Loucy (cell line): ENCODE measurements at regions not wholly inside any gene's neighbourhood (a gene's known extent, or its start where the extent isn't known, plus 50 kb on each side); places are given as distances from the start of the nearest gene placed in this dataset.

ENCODE experiments used
- H2AFZ ChIP-seq: fragments of 200-600 bp; sonication (generic); 2 replicates; pipeline ENCODE4 v1.6.0; 2016; ENCODE audit warnings: antibody characterized with exemption, mild to moderate bottlenecking, low read length, moderate library complexity
- H3F3A ChIP-seq: fragments of 200-600 bp; 2 replicates; pipeline ENCODE4 v1.6.0; 2016; ENCODE audit warnings: antibody characterized with exemption, low read depth, mild to moderate bottlenecking
- H3K27me3 ChIP-seq: fragments of 200-600 bp; sonication (generic); 2 replicates; pipeline ENCODE4 v1.6.1; 2014; ENCODE audit warnings: low read length, mild to moderate bottlenecking; ENCODE audit not compliant: insufficient read depth, poor library complexity, severe bottlenecking
- H3K36me3 ChIP-seq: fragments of 200-600 bp; sonication (generic); 2 replicates; pipeline ENCODE4 v1.6.1; 2016; ENCODE audit warnings: low read length; ENCODE audit not compliant: insufficient read depth
- H3K4me1 ChIP-seq: fragments of 200-600 bp; sonication (generic); 2 replicates; pipeline ENCODE4 v1.5.1; 2014; ENCODE audit warnings: low read length, mild to moderate bottlenecking; ENCODE audit not compliant: insufficient read depth, poor library complexity, severe bottlenecking
- H3K4me2 ChIP-seq: fragments of 200-600 bp; sonication (generic); 2 replicates; pipeline ENCODE4 v1.6.0; 2014; ENCODE audit warnings: antibody characterized with exemption, low read length, low read depth, mild to moderate bottlenecking; ENCODE audit not compliant: poor library complexity, severe bottlenecking
- H3K4me3 ChIP-seq: fragments of 200-600 bp; sonication (generic); 2 replicates; pipeline ENCODE4 v1.5.1; 2014; ENCODE audit warnings: low read length, mild to moderate bottlenecking, mixed read lengths; ENCODE audit not compliant: poor library complexity, severe bottlenecking
- H3K79me2 ChIP-seq: fragments of 200-600 bp; sonication (generic); 2 replicates; pipeline ENCODE4 v1.6.1; 2014; ENCODE audit warnings: low read length; ENCODE audit not compliant: insufficient read depth
- H3K9ac ChIP-seq: fragments of 200-600 bp; sonication (generic); 2 replicates; pipeline ENCODE4 v1.6.0; 2014; ENCODE audit warnings: mild to moderate bottlenecking, low read depth, low read length, moderate library complexity; ENCODE audit not compliant: poor library complexity, severe bottlenecking
- H3K9me2 ChIP-seq: fragments of 200-600 bp; sonication (generic); replicated peaks from 2 replicates; pipeline ENCODE4 v1.6.1; 2016; ENCODE audit warnings: low read depth, low read length, mixed read lengths
- H3K9me3 ChIP-seq: fragments of 200-600 bp; sonication (generic); 2 replicates; pipeline ENCODE4 v1.6.1; 2014; ENCODE audit warnings: mild to moderate bottlenecking, antibody characterized with exemption, low read length, low read depth; ENCODE audit not compliant: insufficient read depth
- H4K20me1 ChIP-seq: fragments of 200-600 bp; sonication (generic); 2 replicates; pipeline ENCODE4 v1.6.0; 2014; ENCODE audit warnings: antibody characterized with exemption, low read length, mild to moderate bottlenecking; ENCODE audit not compliant: insufficient read depth, poor library complexity, severe bottlenecking
- CTCF ChIP-seq: fragments of 200-600 bp; sonication (generic); conservative IDR thresholded peaks from 2 replicates; pipeline ENCODE4 v1.5.1; 2014; ENCODE audit warnings: mild to moderate bottlenecking, antibody characterized with exemption, low read length
- EZH2phosphoT487 ChIP-seq: fragments of 200-600 bp; IDR thresholded peaks from 2 replicates; pipeline ENCODE4 v1.6.1; 2018; ENCODE audit warnings: antibody characterized with exemption, mild to moderate bottlenecking, moderate library complexity, borderline replicate concordance

DNA sequence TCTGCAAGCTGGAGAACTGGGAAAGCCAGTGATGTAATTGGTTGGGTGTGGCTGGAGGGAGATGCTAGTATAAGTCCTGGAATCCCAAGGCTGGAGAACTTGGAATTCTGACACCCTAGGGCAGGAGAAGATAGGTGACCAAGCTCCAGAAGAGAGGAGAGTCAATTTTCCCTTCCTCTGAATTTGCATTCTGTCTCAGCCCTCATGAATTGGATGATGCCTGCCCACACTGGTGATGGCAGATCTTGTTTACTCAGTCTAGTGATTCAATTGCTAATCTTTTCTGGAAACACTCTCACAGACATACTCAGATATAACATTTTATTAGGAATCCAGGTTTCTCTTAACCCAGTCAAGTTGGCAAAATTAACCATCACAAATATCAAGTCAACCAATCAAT lies 287.2 kb downstream of the RDH14 start:
- Histone ChIP-seq H2AFZ (no peak overlapping the region), H3F3A (no peaks in the 10 kb centered on the region), H4K20me1 (no peaks in the 10 kb centered on the region), H3K79me2 (no peaks in the 10 kb centered on the region), H3K27me3 (no peaks in the 10 kb centered on the region), H3K9me3 (no peaks in the 10 kb centered on the region), H3K36me3 (no peaks in the 10 kb centered on the region), H3K4me1 (no peaks in the 10 kb centered on the region), H3K9ac (no peak overlapping the region), H3K4me2 (no peak overlapping the region), H3K4me3 (no peak overlapping the region), H3K9me2 (no peaks in the 10 kb centered on the region)
- TF ChIP-seq CTCF (no peak), EZH2phosphoT487 (no peak)

DNA sequence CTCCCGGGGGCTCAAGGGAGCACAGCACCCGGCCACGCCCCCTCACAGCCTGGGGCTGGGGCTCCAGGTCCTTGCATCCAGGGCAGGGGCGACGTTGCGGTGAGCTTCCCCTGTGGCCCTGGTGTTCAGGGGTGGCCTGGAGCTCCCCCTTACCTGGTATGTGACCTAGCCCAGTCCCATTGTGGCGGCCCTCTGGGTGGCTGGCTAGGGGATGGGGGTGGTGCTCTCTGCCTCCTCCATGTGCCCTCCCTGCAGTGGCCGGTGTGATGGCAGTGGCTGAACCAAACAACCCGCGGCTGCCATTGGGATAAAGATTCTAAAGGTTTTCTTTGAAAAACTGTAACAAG lies 288.3 kb downstream of the RDH14 start:
- H3K27me3 ChIP-seq: no peaks in the 10 kb centered on the region

DNA sequence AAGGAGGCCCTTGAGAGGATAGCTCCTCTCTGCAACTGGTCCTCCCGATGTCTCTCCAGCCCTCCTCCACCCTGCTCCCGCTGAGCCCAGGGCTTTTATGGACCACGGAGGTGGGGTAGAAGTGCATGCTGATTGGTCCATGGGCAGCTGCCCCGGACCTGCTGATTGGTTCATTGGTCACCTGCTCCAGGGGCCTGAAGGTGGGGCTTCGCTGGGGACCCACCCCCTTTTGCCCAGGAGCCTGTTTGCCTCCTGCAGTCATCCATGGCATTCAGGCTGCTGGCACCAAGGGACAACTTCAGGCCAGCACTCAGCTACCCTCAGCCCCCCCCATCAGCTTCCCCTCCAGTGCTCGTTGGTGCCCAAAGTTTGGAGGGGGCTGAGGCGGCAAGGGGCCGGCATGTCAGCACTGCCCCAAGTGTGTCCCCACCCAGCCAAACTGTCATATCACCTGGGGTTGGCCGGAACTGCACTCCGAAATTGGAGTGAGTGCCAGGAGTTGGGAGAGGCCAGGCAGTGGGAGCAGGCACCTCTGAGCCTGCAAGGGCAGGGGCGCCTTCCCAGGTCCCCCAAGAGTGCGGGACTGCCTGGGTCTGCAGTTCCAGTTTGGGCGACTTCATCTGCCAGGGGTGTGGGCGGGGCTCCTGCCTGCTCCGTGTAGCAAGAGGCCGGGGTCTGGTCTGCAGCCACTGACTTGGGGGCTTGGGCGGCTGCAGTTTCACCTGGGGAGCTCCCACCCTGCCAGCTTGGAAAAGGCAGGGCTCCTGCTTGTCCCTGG lies 288.9 kb downstream of the RDH14 start:
- TF ChIP-seq CTCF: no peak
- no peak for TF ChIP-seq EZH2phosphoT487
- Histone ChIP-seq H3K9me3 (no peaks in the 10 kb centered on the region), H3K4me3 (no peak overlapping the region), H4K20me1 (no peaks in the 10 kb centered on the region), H3K27me3 (no peaks in the 10 kb centered on the region), H3K9ac (no peak overlapping the region), H3K79me2 (no peaks in the 10 kb centered on the region), H3K9me2 (no peaks in the 10 kb centered on the region), H3K4me2 (no peak overlapping the region), H3K4me1 (no peaks in the 10 kb centered on the region), H3K36me3 (no peaks in the 10 kb centered on the region), H2AFZ (no peak overlapping the region), H3F3A (no peaks in the 10 kb centered on the region)

More for the DNA sequence above, 288.3 kb downstream of the RDH14 start:
- TF ChIP-seq EZH2phosphoT487 (no peak), CTCF (no peak)
- Histone ChIP-seq H3K9me3 (no peaks in the 10 kb centered on the region), H3K79me2 (no peaks in the 10 kb centered on the region), H3K9me2 (no peaks in the 10 kb centered on the region), H3K4me3 (no peak overlapping the region), H2AFZ (no peak overlapping the region), H3K4me1 (no peaks in the 10 kb centered on the region), H3K36me3 (no peaks in the 10 kb centered on the region), H3K4me2 (no peak overlapping the region), H3K9ac (no peak overlapping the region), H3F3A (no peaks in the 10 kb centered on the region), H4K20me1 (no peaks in the 10 kb centered on the region)
